Mucosa of descending colon (tissue), 3 donors: ENCODE measurements at regions not wholly inside any gene's neighbourhood (a gene's known extent, or its start where the extent isn't known, plus 50 kb on each side); places are given as distances from the start of the nearest gene placed in this dataset.
"Not testable (repeated sequence)": the region's sequence is repeated elsewhere in the genome, so short reads cannot be mapped to it uniquely, and the experiment has no call there.

Source experiments
- ATAC-seq: fragments of 200-7000 bp; cut with Tn5 transposase; one replicate; pipeline ENCODE4 v1.9.1; 2020; ENCODE audit warnings: mild to moderate bottlenecking, moderate library complexity
- DNase-seq, 3 donors: peaks; one replicate each; pipeline ENCODE4 v3.0.0-alpha.2; 2020
- H3K36me3 ChIP-seq: fragments of 200-600 bp; one replicate; pipeline ENCODE4 v1.8.0; 2021; ENCODE audit warnings: low read depth, mild to moderate bottlenecking
- H3K4me1 ChIP-seq: fragments of 200-600 bp; one replicate; pipeline ENCODE4 v1.8.0; 2021; ENCODE audit warnings: low read depth, mild to moderate bottlenecking
- H3K4me3 ChIP-seq: fragments of 200-600 bp; one replicate; pipeline ENCODE4 v1.8.0; 2021; ENCODE audit warnings: mild to moderate bottlenecking
- H3K9me3 ChIP-seq: fragments of 200-600 bp; one replicate; pipeline ENCODE4 v1.8.0; 2021; ENCODE audit warnings: mild to moderate bottlenecking
- CTCF ChIP-seq: fragments of 200-600 bp; IDR thresholded peaks from one replicate; pipeline ENCODE4 v1.8.0; 2022; ENCODE audit warnings: antibody characterized with exemption, mild to moderate bottlenecking
- intact Hi-C, 2 donors: fragments of 100-400 bp; cut with DNase I in 1 of 2; cut with micrococcal nuclease in 1 of 2; formaldehyde crosslinking; loops; one replicate each; pipeline versions ENCODE4 v1.11.0 to v1.11.1; 2022; cut with DNase I, micrococcal nuclease
- donor health status: DM: no; HTN: no; CAD: no; lungs with moderate emphysema.
- donor health status: DM: no; HTN: no; CAD: no.
- donor health status: DM: no; HTN: yes; CAD: no.

GRCh38 chr12:39672976-39673375, 53.4 kb upstream of the ABCD2 start:
- no peak for DNase-seq
- no peak for ATAC-seq
- Histone ChIP-seq H3K36me3 (no peaks in the 10 kb centered on the region), H3K4me3 (no peak overlapping the region), H3K4me1 (no peaks in the 10 kb centered on the region), H3K9me3 (no peaks in the 10 kb centered on the region)
- intact Hi-C loops, result no loop called here
- no peak for TF ChIP-seq CTCF

GRCh38 chr12:39671898-39672875, 52.6 kb upstream of the ABCD2 start:
- Histone ChIP-seq H3K36me3 (no peaks in the 10 kb centered on the region), H3K4me3 (no peak overlapping the region), H3K9me3 (no peaks in the 10 kb centered on the region), H3K4me1 (no peaks in the 10 kb centered on the region)
- intact Hi-C loops, result no loop called here
- TF ChIP-seq CTCF, result no peak
- ATAC-seq (peak; percentile 15), DNase-seq (no peak)

- intact Hi-C loops, result not testable (repeated sequence)
- DNase-seq, result peak; percentile 11 to 65 (median 37)
Observed at GRCh38 chr12:39669539-39669938, 49.9 kb upstream of the ABCD2 start.

More at GRCh38 chr12:39669539-39669938, 49.9 kb upstream of the ABCD2 start:
- not testable (repeated sequence) for ATAC-seq, H3K4me3 ChIP-seq, H3K4me1 ChIP-seq, H3K9me3 ChIP-seq, H3K36me3 ChIP-seq
